ENCODE measurements at regions not wholly inside any gene's neighbourhood (a gene's known extent, or its start where the extent isn't known, plus 50 kb on each side); places are given as distances from the start of the nearest gene placed in this dataset.

GRCh38 chr18:75556841-75557240 is 129.3 kb upstream of the SMIM21 start:
- DNase-seq: no peak

DNA sequence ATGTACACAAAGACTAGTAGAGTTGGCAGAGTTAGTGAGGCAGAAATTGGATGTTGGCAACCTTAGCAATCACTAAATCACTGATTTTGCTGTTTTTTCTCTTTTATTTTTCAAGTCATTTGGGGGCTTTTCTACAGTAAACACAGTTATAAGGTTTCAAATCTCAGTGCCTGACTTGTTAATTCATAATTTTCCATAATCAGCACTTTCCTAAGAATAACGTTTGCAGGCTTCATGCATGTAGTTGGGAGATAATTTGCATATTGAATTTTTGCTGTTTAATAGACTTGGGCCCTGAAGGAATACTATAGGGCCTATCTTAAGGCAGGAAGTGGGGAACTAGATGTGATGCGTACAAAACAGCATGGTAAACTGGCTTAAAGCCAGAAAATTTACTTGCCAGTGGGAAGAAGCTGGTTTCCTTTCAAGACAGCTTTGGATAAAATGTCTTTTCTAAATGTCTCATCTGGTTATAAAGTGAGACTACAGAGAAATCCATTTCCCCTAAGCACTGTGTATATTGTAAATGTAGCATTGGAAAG is 127.2 kb upstream of the SMIM21 start:
- no peak for DNase-seq

GRCh38 chr18:75554176-75554575 is 126.7 kb upstream of the SMIM21 start:
- DNase-seq: no peak

- no peak for DNase-seq
These were observed 125.5 kb upstream of the SMIM21 start for GRCh38 chr18:75553021-75553420.

GRCh38 chr18:75551071-75551470 is 123.6 kb upstream of the SMIM21 start:
- DNase-seq: no peak

DNA sequence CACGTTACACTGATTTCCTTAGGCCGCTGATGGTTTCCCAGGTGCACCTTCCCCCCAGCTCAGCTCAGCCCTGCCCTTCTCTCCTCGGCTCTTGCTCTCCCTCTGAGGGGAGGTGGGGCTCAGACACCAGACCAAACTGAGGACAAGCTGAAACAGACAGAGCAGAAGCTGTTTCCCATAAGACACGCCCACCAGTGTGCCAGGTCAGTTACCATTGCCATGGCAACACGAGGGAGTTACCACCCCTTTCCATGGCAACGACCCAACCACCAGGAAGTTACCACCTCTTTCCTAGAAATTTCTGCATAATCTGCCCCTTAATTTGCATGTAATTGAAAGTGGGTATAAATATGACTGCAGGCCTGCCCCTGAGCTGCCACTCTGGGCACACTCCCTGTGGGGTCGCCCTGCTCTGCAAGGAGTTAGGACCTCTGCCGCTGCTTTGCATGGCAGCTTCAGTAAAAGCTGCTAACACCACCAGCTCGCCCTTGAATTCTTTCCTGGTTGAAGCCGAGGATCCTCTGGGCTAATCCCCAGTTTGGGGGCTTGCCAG is 120.9 kb upstream of the SMIM21 start:
- no peak for DNase-seq

DNA sequence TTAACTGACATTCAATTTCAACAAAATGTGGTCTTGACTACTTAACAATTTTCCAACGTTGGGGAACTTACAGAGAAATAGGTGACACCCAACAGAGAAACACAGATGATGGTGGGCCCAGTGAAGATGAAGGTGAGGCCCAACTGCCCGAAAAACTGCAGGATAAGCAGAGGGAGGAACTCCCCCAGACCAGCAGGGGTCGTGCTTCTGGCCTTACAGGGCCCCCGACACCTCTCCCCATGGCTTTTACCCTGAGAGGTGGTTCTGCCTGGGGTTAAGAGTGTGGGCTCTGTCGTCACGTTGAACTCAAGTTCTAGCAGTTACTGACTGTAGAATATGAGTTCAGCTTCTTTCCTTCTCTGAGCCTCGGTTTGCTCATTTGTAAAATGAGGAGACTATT is 119.5 kb upstream of the SMIM21 start:
- DNase-seq: no peak

DNA sequence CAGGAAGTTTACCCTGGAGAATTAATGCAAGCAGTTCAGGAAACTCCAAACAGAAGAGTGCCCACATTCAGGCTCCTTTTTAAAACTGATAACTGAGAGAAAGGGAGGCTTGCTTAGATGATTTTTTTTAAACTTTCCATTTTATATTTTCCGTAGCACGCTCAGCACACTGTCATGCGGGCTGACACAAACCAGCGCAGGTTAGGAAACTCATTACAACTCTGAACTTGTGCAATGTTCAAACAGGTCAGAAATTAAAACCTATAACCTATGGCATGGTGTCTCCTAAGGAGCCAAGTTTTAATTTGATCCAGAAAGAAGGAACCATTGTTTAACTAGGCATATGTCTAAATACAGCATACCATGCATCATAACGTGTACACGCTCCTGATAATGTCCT is 117.7 kb upstream of the SMIM21 start:
- no peak for DNase-seq

- no peak for DNase-seq
These were observed 117.0 kb upstream of the SMIM21 start for GRCh38 chr18:75544496-75544895.

GRCh38 chr18:75544051-75544481 is 116.6 kb upstream of the SMIM21 start:
- no peak for DNase-seq

GRCh38 chr18:75538727-75539126 is 111.2 kb upstream of the SMIM21 start:
- DNase-seq: no peak

GRCh38 chr18:75533950-75534349 is 106.4 kb upstream of the SMIM21 start:
- no peak for DNase-seq

GRCh38 chr18:75533209-75533608 is 105.7 kb upstream of the SMIM21 start:
- DNase-seq: no peak

GRCh38 chr18:75531851-75532459 is 104.5 kb upstream of the SMIM21 start:
- no peak for DNase-seq

GRCh38 chr18:75531212-75531850 is 103.8 kb upstream of the SMIM21 start:
- DNase-seq: no peak

- DNase-seq: no peak
These were observed 103.2 kb upstream of the SMIM21 start for GRCh38 chr18:75530566-75531211.

DNA sequence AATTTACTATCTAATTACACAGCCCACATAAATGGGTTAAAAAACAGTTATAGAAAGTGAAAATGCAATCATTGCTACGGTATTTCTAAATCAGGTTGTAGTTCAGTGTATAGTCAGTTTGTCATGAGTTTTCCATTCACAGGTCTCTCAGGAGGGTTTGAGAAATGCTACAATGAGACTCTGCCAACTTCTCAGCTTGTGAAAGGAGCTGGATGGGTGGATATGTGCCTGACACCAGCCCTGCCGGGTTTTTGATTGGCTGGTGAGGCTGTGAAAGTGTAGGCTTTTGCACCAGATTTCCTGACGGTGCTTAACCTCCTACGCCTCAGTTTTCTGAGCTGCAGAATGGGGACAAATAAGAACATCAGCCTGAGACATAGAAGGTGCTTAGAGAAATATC is 102.6 kb upstream of the SMIM21 start:
- no peak for DNase-seq

DNA sequence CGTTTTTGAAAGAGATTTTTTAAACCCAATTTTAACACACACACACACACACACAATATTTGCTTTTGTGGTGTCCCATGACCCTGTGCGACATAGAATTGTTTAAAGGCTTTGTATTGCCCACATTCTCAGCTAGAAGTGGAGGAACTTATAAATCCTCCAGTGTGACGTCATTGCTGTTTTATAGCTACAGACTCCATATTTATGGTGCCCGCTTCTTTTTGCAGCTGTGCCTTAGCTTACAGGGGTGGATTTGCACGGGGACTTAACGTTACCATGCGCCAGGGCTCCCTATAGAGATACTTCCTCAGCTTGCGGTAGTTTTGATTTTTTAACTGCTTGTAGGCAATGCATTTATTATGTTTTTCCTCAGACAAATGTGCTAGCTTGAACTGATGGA is 101.9 kb upstream of the SMIM21 start:
- no peak for DNase-seq

DNA sequence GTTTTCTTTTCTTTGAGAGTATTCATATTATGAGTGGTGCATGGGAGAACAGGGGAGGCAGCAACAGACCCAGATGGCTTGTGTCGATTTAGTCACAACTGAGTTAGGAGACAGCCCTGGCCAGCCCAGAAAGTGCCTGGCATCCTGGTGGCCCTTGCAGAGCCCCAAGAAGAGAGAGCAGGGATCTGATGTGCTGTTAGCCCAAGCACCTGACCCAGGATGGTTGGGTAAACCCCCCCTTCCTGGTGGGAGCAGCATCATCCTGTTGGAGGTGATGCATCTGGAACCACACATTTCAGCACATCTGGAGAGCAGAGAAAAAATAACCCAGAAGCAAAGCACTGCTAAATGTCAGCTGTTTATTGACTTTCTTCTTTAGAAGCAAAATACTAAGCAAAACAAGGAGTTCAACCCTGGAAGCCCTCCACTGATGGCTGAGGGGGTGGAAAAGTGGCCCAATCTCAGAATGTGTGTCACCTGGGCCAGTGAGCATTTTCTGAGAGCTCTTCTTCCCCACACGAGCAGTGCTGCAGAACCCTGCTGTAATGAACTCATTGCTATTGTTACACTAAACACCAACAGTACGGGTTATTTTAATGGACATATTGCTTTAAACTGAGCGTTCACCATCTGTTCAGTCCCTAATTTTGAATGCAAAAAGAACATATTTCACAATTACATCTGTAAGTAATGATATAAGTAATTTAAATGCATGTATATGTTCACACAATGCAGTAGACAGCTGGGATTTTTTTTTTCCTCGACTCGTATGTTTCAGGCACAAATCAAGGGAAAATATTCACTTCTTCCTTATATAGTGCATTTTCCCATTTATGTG is 100.6 kb upstream of the SMIM21 start:
- no peak for DNase-seq

DNA sequence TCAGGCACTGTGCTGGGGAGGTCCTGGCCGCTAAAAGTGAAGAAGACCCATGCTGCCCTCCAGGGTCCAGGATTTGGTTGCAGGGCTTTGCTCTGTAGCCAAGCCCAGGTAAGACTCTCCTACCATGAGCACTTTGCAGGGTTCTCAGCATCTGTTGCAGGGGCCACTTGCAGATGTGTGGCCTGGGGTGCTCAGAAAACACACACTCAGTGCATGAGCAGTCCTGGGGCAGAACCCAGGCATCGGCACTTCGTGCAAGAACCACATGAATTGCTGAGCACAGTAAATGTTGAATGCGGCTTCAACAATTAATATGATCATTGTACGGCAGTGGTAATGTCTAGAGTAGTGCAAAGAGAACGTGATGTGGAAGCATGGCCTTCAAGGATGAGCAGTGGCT is 98.5 kb upstream of the SMIM21 start:
- DNase-seq: no peak

DNA sequence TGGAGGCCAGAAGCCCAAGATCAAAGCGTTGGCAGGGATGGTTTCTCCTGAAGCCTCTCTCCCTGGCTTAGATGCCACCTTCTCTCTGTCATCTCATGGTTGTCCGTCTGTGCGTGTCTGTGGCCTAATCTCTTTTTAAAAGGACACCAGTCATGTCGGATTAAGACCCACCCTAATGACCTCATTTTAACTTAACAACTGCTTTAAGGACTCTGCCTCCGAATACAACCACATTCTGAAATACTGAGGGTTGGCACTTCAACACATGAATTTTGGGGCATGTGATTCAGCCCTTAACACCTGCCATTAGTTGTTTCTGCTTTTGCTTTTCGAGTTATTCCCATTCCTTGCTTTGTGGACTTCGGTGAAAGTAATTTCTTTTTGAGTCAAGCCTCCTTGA is 97.8 kb upstream of the SMIM21 start:
- DNase-seq: no peak

GRCh38 chr18:75524841-75525240 is 97.3 kb upstream of the SMIM21 start:
- no peak for DNase-seq

- no peak for DNase-seq
These were observed 96.7 kb upstream of the SMIM21 start for GRCh38 chr18:75524181-75524580.
